GM12892 (cell line): ENCODE measurements at regions not wholly inside any gene's neighbourhood (a gene's known extent, or its start where the extent isn't known, plus 50 kb on each side); places are given as distances from the start of the nearest gene placed in this dataset.

Experiments
- DNase-seq: peaks from one replicate; pipeline ENCODE4 v3.0.0; 2011; ENCODE audit not compliant: insufficient read length
- FAIRE-seq: peaks from 2 replicates; lab custom pipeline; 2011; peaks lifted over from hg19 to GRCh38; lab: Jason Lieb, UNC
- POLR2A ChIP-seq: IDR thresholded peaks from 2 replicates; pipeline ENCODE4 v1.6.1; 2011; ENCODE audit warnings: low read depth, low read length, control low read depth
- POLR2AphosphoS5 ChIP-seq: IDR thresholded peaks from 2 replicates; pipeline ENCODE4 v1.6.1; 2011; ENCODE audit warnings: low read depth, low read length, control low read depth
- TAF1 ChIP-seq: IDR thresholded peaks from 2 replicates; pipeline ENCODE4 v1.6.1; 2011; ENCODE audit warnings: low read depth, mild to moderate bottlenecking, control low read depth, low read length, borderline replicate concordance

DNA sequence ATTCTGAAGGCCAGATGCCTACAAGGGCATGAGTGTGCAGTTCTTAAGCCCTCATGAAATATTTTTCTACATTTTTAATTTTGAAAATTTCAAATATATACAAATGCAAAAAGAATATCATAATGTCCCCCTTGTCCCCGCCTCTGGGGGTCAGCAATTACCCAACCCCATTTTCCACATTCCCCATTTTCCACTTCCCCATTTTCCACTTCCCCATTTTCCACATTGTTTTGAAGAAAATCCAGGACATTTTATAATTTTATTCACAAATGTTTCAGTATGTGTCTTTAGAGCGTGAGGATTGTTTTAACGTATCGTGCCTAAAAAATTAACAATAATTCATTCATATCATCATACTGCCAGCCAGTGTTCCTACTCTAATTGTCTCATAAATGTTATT, 403.6 kb upstream of the RAB6C start:
- TF ChIP-seq TAF1 (no peak), POLR2A (no peak), POLR2AphosphoS5 (no peak)

DNA sequence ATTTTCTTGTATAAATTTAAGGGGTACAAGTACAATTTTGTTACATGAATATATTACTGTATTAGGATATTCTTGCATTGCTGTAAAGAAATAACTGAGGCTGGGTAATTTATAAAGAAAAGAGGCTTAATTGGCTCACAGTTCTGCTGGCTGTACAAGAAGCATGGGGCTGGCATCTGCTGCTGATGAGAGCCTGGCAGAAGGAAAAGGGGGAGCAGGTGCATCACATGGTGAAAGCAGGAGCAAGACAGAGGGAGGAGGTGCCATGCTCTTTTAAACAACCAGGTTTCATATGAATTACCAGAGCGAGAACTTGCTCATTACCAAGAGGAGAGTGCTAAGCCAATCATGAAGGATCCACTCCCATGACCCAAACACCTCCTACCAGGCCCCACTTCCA, 399.5 kb upstream of the RAB6C start:
- no peak for TF ChIP-seq POLR2A
- DNase-seq (no peak), FAIRE-seq (no peak)

More for the DNA sequence above, 403.6 kb upstream of the RAB6C start:
- FAIRE-seq (no peak), DNase-seq (no peak)

DNA sequence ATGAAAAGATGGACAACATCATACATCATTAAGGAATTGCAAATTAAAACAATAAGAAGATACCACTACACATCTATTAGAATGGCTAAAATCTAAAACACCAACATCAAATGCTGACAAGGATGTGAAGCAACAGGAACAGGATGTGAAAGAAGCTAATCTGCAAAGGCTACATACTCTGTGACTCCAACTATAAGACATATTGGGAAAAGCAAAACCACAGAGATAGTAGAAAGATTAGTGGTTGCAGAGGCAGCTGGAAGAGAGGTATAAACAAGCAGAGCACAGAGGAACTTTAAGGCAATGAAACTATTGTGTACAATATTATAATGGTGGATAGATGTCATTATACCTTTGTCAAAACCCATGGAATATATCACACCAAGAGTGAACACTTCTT, 393.7 kb upstream of the RAB6C start:
- DNase-seq (no peak), FAIRE-seq (no peak)
- no peak for TF ChIP-seq POLR2AphosphoS5
- TF ChIP-seq POLR2A: no peak
- no peak for TF ChIP-seq TAF1

DNA sequence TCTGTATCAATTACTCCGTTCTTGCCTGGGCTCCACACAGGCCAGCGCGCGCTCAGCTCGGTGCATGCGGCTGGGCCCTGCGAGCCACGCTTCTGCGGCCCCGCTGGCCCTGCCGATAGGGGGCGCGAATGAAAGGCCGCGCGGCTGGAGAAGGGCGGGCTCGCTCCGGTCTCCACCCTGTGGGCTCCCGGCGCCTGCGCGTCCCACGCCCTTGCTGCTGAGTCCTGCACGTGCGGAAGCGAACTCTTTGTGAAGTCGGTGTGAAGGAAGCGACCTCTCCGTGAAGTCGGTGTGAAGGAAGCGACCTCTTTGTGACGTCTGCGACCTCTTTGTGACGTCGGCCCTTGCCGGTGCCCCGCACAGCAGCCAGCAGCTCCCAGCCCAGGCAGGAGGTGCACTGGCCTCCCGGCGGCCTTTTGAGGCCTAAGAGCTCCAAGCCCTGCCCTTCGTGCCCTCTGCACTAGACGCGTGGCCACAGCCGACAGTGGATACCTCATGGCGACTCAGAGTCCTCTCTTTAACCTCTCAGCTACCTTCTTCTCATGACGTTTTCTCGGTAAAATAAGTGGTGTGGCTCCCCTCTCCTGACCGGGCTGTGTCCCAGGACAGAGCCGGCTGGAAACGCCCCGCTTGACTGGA, 391.9 kb upstream of the RAB6C start:
- no peak for TF ChIP-seq TAF1
- TF ChIP-seq POLR2A: no peak
- TF ChIP-seq POLR2AphosphoS5: no peak
- FAIRE-seq (no peak), DNase-seq (no peak)

DNA sequence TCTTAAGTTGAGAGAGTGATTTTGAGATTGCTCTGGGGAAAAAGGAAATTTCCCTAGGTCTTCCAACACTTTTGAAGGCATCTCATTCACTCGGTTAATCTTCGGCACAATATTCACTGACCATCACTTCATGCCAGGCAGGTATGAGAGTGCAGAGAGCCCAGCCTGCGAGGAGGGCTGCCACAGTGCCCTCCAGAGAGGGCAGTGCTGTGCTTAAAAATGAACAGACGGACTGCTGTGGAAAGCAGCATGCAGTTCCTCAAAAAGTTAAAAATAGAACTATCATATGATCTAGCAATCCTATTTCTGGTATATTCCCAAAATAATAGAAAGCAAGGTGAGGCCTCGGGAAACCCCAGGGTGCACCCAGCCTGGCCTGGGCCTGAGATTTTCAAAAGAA, 374.9 kb upstream of the RAB6C start:
- no peak for FAIRE-seq
- TF ChIP-seq TAF1: no peak
- TF ChIP-seq POLR2AphosphoS5: no peak
- no peak for TF ChIP-seq POLR2A
- no peak for DNase-seq

DNA sequence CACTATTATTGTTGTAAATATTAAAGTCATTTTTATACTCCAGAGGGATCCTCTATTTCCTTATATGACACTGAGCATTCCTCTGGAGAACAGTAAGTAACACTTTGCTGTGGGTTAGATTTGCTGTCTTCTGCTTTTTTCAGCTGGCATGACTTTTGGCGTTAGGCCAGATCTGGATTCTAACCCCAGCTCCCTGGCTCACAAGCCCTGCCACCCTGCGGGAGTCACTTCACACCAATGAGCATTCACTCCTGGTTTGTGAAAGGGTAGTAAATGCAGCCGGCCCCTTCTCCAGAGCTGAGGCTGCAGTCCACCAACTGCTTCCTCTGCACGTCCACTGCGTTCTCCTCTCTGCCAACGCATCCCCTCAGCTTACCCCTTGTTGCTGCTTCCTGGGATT, 373.8 kb upstream of the RAB6C start:
- DNase-seq (no peak), FAIRE-seq (no peak)
- TF ChIP-seq TAF1 (no peak), POLR2AphosphoS5 (no peak), POLR2A (no peak)

GRCh38 chr2:129606496-129607270, 372.8 kb upstream of the RAB6C start:
- FAIRE-seq: no peak
- DNase-seq: no peak
- no peak for TF ChIP-seq TAF1
- no peak for TF ChIP-seq POLR2A
- TF ChIP-seq POLR2AphosphoS5: no peak

DNA sequence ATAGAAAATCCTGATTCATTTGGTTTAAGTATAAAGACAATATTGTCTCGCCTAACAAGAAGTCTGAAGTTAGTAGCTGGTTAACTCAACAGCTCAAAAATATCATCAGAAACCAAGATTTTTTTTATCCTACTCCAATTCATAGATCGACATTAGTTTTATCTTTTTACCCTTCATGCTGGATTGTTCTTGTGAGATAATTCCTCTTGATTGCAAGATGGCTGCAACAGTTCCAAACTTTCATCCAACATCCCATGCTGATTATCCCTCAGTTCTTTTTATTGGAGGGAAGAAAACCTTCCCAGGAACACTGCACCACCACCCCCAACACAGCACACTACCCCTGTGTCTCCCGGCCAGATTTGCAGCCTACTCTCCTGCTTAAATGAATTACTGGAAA, 370.2 kb upstream of the RAB6C start:
- DNase-seq: no peak
- TF ChIP-seq POLR2A (no peak), POLR2AphosphoS5 (no peak), TAF1 (no peak)
- no peak for FAIRE-seq

- DNase-seq (no peak), FAIRE-seq (no peak)
- TF ChIP-seq POLR2AphosphoS5 (no peak), POLR2A (no peak), TAF1 (no peak)
Measured at GRCh38 chr2:129610766-129611165, 368.7 kb upstream of the RAB6C start.

DNA sequence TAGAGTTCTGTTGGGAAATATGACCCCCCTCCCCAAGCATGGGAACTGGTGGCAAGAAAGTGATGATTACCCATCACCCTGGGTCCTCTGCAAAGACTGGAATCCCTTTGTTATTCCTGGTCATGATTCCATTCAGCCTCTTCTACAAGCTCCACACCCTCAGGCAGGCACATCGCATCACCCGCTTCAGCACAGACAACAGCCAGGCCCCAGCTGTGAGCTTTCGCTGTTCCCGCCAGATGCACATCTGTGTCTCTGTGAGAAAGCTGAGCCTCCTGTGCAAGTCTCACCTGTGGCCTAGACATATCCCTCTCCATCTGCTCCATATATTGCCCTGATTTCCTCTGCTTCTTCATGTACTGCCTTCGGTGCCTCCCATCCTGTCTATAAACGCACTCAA, 368.0 kb upstream of the RAB6C start:
- FAIRE-seq: no peak
- DNase-seq: no peak
- TF ChIP-seq TAF1 (no peak), POLR2AphosphoS5 (no peak), POLR2A (no peak)

DNA sequence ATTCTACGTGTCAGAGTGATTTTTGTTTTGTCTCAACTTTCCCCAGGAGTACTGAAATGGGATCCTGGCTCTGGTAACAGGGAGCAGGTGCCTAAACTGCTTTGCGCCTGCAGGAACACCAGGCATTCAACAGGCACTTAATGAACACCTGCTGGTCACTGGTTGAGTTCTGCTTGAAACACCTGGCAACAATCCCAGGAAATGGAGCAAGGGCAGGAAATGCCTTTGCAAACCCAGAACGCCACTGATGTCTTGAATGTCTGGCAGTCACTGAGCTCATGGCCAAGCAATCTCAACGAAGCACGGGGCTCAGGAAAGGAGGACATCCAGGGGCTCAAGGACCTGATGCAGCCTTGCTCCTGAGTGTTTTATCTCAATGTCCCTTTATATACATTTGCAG, 360.0 kb upstream of the RAB6C start:
- DNase-seq: no peak
- TF ChIP-seq TAF1 (no peak), POLR2AphosphoS5 (no peak), POLR2A (no peak)
- FAIRE-seq: no peak

- no peak for FAIRE-seq
- no peak for DNase-seq
Measured at GRCh38 chr2:129620411-129620810, 359.1 kb upstream of the RAB6C start.

GRCh38 chr2:129623783-129624182, 355.7 kb upstream of the RAB6C start:
- TF ChIP-seq POLR2A (no peak), POLR2AphosphoS5 (no peak)
- FAIRE-seq: no peak
- DNase-seq: no peak

More at GRCh38 chr2:129620411-129620810, 359.1 kb upstream of the RAB6C start:
- no peak for TF ChIP-seq TAF1
- no peak for TF ChIP-seq POLR2A
- TF ChIP-seq POLR2AphosphoS5: no peak

- no peak for DNase-seq
- no peak for TF ChIP-seq POLR2AphosphoS5
- TF ChIP-seq POLR2A: no peak
- no peak for TF ChIP-seq TAF1
- no peak for FAIRE-seq
Measured at GRCh38 chr2:129627437-129627836, 352.0 kb upstream of the RAB6C start.
